Keratinocyte (primary cell): ENCODE measurements at regions not wholly inside any gene's neighbourhood (a gene's known extent, or its start where the extent isn't known, plus 50 kb on each side); places are given as distances from the start of the nearest gene placed in this dataset.

Source experiments
- DNase-seq: peaks from one replicate; pipeline ENCODE4 v3.0.0-alpha.2; 2011; ENCODE audit warnings: low read depth, missing footprints, low spot score
- FAIRE-seq: peaks from 2 replicates; lab custom pipeline; 2011; peaks lifted over from hg19 to GRCh38; lab: Jason Lieb, UNC
- H2AFZ ChIP-seq: 2 replicates; pipeline ENCODE4 v1.6.0; 2012; ENCODE audit warnings: low read length, control low read depth, inconsistent platforms; ENCODE audit not compliant: control insufficient read depth
- H3K27ac ChIP-seq: 2 replicates; pipeline ENCODE4 v1.5.1; 2011; ENCODE audit warnings: low read length; ENCODE audit not compliant: control insufficient read depth, insufficient read depth
- H3K27me3 ChIP-seq: 3 replicates; pipeline ENCODE4 v1.6.0; 2011; ENCODE audit warnings: low read length; ENCODE audit not compliant: control insufficient read depth, insufficient read depth; ENCODE audit errors: extremely low read depth
- H3K36me3 ChIP-seq, 2 experiments: 2 replicates in 1 of 2; 3 replicates in 1 of 2; pipeline ENCODE4 v1.5.1; 2011; ENCODE audit warnings: low read length in 2 of 2, mild to moderate bottlenecking in 1 of 2; ENCODE audit not compliant: control insufficient read depth in 2 of 2, insufficient read depth in 2 of 2; ENCODE audit errors: extremely low read depth in 1 of 2
- H3K4me1 ChIP-seq: 3 replicates; pipeline ENCODE4 v1.5.1; 2011; ENCODE audit warnings: low read length; ENCODE audit not compliant: control insufficient read depth, insufficient read depth; ENCODE audit errors: extremely low read depth
- H3K4me2 ChIP-seq: 3 replicates; pipeline ENCODE4 v1.6.0; 2011; ENCODE audit warnings: low read depth, low read length; ENCODE audit not compliant: control insufficient read depth, insufficient read depth; ENCODE audit errors: extremely low read depth
- H3K4me3 ChIP-seq, 3 experiments: fragments of 200-600 bp in 1 of 3; sonication (generic) in 1 of 3; 2 replicates in 2 of 3; 3 replicates in 1 of 3; pipeline ENCODE4 v1.5.1; 2011 to 2016; ENCODE audit warnings: low read length in 3 of 3, mild to moderate bottlenecking in 3 of 3, control low read depth in 2 of 3, inconsistent platforms in 1 of 3, low read depth in 1 of 3, mixed read lengths in 1 of 3, mixed run types in 1 of 3, moderate library complexity in 1 of 3; ENCODE audit not compliant: control insufficient read depth in 2 of 3, insufficient read depth in 2 of 3; ENCODE audit errors: extremely low read depth in 1 of 3
- H3K79me2 ChIP-seq: 2 replicates; pipeline ENCODE4 v1.6.0; 2012; ENCODE audit warnings: low read length; ENCODE audit not compliant: control insufficient read depth, insufficient read depth
- H3K9ac ChIP-seq: 3 replicates; pipeline ENCODE4 v1.6.0; 2011; ENCODE audit warnings: low read length; ENCODE audit not compliant: control insufficient read depth, insufficient read depth; ENCODE audit errors: extremely low read depth
- H3K9me1 ChIP-seq: 3 replicates; pipeline ENCODE4 v1.6.0; 2011; ENCODE audit warnings: low read length; ENCODE audit not compliant: control insufficient read depth, insufficient read depth; ENCODE audit errors: extremely low read depth
- H3K9me3 ChIP-seq: 2 replicates; pipeline ENCODE4 v1.5.1; 2012; ENCODE audit warnings: low read depth, low read length; ENCODE audit not compliant: control insufficient read depth
- H4K20me1 ChIP-seq: 3 replicates; pipeline ENCODE4 v1.6.0; 2011; ENCODE audit warnings: low read length; ENCODE audit not compliant: control insufficient read depth, insufficient read depth; ENCODE audit errors: extremely low read depth
- EZH2 ChIP-seq: IDR thresholded peaks from one replicate; pipeline ENCODE4 v1.6.1; 2012; ENCODE audit warnings: inconsistent platforms, mild to moderate bottlenecking, low read length, moderate library complexity
- dilution Hi-C: fragments of 300-500 bp; cut with MboI; formaldehyde crosslinking; loops from one replicate; pipeline ENCODE4 v1.7.0; 2020; ENCODE audit warnings: low sequenced_read_pairs; ENCODE audit not compliant: extremely low pct_ligation_motif_present
- TF ChIP-seq, protein P1 (sequence below), 3 experiments: IDR thresholded peaks in 1 of 3; conservative IDR thresholded peaks in 1 of 3; optimal IDR thresholded peaks in 1 of 3; 2 replicates in 2 of 3; 3 replicates in 1 of 3; pipeline versions ENCODE3 to v1.5.1; 2011; ENCODE audit warnings: low read length in 3 of 3, mild to moderate bottlenecking in 3 of 3, moderate library complexity in 2 of 3, control low read depth in 1 of 3, inconsistent platforms in 1 of 3; ENCODE audit not compliant: insufficient read depth in 2 of 3; ENCODE audit errors: extremely low read depth in 1 of 3

DNA sequence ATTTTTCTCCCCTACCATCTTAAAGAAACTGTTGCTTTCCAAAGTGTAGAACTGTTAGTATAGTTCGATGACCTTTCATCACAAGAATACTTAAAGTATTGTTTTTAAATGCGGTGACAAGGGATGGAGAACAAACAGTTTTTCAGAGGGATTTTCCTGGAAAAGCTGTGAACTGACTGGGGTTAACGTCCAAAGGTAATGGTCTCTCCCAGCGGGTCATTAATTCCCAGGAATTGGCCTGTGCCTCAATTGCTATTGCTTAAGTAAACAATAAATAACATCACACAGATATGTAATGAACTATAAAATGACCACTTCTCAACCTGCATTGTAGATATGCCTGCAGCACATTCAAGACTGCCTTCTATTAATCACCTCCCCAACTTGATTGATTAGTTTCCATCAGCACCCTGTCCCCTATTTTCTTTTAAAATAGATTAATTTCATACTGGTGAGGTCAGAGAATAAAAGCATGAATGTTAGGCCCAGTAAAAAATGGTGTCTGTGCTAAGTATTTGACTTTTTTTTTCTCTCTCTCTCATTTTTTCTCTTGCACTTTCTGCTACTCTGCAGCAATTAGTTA lies 268.2 kb downstream of the SAMD5 start:
- Histone ChIP-seq H3K36me3 (no peaks in the 10 kb centered on the region), H4K20me1 (no peaks in the 10 kb centered on the region), H3K4me1 (no peaks in the 10 kb centered on the region), H2AFZ (no peak overlapping the region), H3K9ac (no peak overlapping the region), H3K79me2 (no peaks in the 10 kb centered on the region), H3K27me3 (no peaks in the 10 kb centered on the region), H3K9me1 (no peaks in the 10 kb centered on the region), H3K9me3 (no peaks in the 10 kb centered on the region), H3K4me3 (no peak overlapping the region), H3K27ac (no peak overlapping the region), H3K4me2 (no peak overlapping the region)
- dilution Hi-C loops: no loop called here
- TF ChIP-seq EZH2: no peak
- TF ChIP-seq, protein P1, sequence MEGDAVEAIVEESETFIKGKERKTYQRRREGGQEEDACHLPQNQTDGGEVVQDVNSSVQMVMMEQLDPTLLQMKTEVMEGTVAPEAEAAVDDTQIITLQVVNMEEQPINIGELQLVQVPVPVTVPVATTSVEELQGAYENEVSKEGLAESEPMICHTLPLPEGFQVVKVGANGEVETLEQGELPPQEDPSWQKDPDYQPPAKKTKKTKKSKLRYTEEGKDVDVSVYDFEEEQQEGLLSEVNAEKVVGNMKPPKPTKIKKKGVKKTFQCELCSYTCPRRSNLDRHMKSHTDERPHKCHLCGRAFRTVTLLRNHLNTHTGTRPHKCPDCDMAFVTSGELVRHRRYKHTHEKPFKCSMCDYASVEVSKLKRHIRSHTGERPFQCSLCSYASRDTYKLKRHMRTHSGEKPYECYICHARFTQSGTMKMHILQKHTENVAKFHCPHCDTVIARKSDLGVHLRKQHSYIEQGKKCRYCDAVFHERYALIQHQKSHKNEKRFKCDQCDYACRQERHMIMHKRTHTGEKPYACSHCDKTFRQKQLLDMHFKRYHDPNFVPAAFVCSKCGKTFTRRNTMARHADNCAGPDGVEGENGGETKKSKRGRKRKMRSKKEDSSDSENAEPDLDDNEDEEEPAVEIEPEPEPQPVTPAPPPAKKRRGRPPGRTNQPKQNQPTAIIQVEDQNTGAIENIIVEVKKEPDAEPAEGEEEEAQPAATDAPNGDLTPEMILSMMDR (optimal IDR thresholded peaks at IDR 0.05 in 1 of 3, IDR thresholded peaks at IDR 0.05 in 1 of 3, conservative IDR thresholded peaks at IDR 0.05 in 1 of 3; ENCODE audit: extremely low read depth in 1 of 3, insufficient read depth in 2 of 3, low read length in 3 of 3): no peak
- DNase-seq: no peak
- FAIRE-seq: no peak

DNA sequence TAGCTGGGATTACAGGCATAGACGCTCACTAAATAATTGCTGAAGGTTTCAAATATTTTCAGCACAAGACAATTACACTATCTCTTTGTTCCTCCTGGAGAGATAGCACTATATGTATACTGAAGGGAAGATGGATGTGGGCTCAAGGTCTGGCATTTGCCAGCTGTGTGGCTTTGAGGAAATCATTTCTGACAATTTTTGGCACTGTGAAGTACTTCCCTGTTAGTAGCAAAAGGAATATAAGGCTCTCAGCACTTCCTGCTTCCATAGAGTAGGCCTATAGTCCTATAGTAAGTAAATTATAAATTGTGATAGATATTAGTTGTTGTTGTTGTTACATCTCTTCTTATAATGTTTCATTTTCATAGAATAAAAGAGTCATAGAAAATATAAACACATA lies 271.1 kb downstream of the SAMD5 start:
- Histone ChIP-seq H3K36me3 (no peaks in the 10 kb centered on the region), H3K9ac (no peak overlapping the region), H3K27me3 (no peaks in the 10 kb centered on the region), H3K9me1 (no peaks in the 10 kb centered on the region), H3K9me3 (no peaks in the 10 kb centered on the region), H3K79me2 (no peaks in the 10 kb centered on the region), H4K20me1 (no peaks in the 10 kb centered on the region), H3K4me3 (no peak overlapping the region), H3K4me2 (no peak overlapping the region), H3K27ac (no peak overlapping the region), H2AFZ (no peak overlapping the region), H3K4me1 (no peaks in the 10 kb centered on the region)
- DNase-seq (no peak), FAIRE-seq (no peak)
- TF ChIP-seq EZH2: no peak
- TF ChIP-seq, protein P1 (optimal IDR thresholded peaks at IDR 0.05 in 1 of 3, IDR thresholded peaks at IDR 0.05 in 1 of 3, conservative IDR thresholded peaks at IDR 0.05 in 1 of 3; ENCODE audit: extremely low read depth in 1 of 3, insufficient read depth in 2 of 3, low read length in 3 of 3): no peak
- dilution Hi-C loops: no loop called here
